HuH-7 (cell line): ENCODE measurements at regions not wholly inside any gene's neighbourhood (a gene's known extent, or its start where the extent isn't known, plus 50 kb on each side); places are given as distances from the start of the nearest gene placed in this dataset.
"Not testable (repeated sequence)": the region's sequence is repeated elsewhere in the genome, so short reads cannot be mapped to it uniquely, and the experiment has no call there.

Source experiments
- DNase-seq: peaks from one replicate; pipeline ENCODE4 v3.0.0; 2011; ENCODE audit warnings: low spot score

DNA sequence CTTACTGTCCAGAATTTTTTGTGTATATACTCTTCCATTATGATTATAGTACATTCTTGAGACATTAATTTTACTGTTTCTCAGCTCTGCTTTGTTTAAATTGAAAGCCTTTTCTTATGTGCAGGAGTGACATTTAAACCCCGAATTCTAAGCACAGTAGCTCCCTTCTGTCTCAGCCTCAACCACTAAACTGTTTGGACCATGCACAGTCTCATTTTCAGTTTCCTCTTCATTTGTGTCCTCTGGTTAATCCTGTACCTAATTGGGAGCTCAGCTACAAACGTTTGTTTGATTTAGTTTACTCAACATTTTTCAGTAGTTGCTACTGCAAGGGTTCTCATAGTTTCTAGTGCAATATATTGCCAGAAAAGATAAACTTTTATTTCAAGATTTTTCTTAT, 206.3 kb downstream of the SLITRK5 start:
- no peak for DNase-seq

DNA sequence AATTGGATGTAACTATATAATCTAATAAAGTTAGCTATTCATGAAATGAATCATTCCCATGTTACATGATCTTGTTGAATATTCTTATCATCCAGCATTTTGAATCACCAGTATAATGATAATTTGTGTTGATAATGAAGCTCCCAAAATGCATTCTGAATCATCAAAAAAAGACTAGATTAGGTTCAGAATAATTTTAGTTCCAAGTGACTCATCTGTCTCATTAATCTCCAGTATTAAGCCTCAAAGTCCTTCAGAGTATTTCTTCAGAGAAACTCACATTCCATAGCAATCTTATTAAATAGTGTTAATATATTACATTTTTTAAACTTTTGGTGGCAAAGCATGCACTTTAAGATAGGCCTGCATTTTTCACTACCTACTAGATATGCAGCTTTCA, 207.5 kb downstream of the SLITRK5 start:
- DNase-seq, result no peak

DNA sequence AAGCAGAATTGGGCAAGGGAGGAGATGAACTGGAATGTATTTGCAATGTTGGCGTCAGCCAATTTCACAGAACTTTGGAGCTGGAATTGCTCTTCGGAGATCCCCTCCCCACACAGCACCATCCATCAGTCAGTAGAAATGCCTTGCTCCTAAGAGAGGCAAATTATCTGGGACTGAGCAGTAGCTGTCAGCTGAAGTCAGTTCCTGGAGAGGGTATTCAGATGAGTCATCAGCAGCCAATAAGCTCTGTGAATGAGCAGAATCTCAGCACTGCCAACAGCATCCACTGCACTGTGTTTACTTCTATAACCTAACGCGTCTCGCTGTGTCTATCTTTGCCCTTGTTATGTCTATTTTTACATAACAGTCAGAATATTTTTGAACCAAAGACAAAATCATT, 213.7 kb downstream of the SLITRK5 start:
- no peak for DNase-seq

DNA sequence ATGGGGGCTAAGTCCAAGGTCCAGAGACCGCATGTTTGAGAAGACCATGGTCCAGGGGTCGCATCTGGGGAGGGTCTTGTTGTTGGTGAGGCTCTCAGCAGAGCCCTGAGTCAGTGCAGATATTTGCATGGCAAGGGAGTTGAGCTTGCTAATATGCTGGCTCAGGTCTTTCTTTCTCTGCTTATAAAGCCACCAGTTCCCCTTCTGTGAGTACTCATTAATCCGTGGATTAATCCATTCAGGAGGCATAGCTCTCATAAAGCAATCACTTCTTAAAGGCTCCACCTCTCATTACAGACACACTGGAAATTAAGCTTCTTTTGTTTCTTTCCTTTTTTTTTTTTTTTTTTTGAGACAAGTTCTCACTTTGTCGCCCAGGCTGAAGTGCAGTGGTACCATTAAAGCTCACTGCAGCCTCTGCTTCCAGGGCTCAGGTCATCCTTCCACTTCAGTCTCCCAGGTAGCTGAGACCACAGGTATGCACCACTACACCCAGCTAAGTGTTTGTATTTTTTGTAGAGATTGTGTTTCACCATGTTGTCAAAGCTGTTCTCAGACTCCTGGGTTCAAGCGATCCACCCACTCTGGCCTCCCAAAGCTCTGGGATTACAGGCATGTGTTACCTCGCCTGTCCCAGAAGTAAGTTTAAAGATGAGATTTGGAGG, 216.4 kb downstream of the SLITRK5 start:
- DNase-seq, result no peak

DNA sequence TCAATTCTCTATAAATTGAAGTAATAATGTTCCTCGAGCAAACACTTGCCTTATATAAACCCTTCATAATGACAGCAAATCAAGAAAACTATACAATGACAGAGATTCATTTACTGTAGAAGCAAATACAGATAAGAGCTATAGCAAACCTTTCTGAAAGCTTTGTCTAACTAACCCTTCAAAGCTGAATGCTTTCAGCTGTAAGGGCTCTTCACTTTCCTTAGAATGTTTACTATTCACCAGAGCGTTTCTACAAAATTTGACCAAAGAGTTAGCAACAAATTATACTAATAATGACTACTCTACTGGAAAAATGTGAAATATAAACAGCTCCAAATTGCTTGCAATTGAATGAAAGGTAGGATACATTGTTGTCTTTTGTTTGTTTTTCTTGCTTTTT, 218.1 kb downstream of the SLITRK5 start:
- DNase-seq, result no peak

DNA sequence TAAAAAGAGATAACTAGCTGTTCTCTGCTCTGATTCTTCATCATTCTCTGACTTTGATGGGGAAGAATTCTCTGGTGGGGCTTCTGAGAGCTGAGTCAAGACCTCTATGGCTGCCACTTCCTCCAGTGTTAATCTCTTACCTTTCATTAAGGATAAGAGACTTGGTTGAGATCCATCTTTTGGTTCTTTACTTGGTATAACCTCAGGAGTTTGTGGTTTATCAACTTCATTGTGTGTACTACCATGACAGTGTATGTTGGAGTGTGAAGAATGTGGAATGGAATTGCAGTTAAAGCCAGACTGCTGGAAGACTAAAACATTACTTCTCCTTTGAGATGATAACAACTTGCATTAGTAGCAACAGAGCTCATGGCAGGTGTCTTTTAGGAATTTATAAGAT, 222.0 kb downstream of the SLITRK5 start:
- no peak for DNase-seq

DNA sequence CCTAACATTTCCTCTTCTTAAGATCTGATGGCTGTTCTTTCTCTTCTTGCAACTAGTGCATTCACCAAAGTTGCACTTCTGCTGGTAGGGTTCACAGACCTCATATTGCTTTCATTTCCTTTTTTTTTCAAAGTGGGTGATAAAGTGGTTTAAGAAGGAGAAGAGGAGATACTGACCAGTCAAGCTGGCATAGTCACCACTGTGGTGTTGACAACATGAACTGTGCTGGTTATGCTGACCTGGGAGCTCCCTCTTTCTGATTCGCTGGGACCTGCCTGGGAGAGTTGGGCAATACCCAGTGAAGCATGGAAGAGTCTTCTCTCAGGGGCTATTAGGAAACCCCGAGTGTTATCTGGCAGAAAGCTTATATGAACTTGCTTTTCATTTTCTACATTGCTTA, 222.9 kb downstream of the SLITRK5 start:
- DNase-seq, result no peak

DNA sequence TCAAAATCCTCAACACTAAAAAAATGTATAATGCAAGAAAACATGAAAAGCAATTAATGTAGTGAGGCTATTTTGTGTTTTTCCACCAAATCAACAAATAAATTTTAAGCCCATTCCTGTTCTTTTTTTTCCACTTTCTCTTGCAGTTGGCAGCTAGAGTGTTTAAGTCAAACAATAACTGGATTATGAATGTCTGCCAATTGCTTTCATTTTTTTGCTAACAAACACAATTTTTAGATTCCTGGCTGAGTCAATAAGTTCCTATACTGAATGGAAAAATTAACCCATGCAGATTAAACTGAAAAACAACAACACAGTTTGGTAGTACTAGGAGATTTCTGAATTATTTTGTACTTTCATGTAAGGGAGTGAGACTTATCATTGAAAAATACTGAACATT, 232.4 kb downstream of the SLITRK5 start:
- no peak for DNase-seq

DNA sequence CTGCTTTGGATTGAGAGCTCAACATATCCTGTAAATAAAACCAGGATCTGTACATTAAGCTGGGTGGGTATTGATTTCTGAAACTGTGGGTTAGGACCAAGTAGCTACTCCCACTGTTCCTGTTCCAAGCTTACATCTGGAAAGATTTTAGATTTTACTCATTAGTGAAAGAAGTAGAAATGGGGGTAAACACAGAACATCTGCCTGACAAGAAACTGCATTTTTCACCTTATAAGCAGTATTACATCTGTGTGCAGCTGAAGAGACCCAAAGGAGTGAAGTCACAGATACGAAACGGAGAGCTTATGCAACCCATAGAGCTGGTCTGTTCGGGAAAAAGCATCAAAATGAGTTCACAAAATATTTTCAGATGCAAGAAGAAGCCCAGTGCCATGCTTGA, 235.2 kb downstream of the SLITRK5 start:
- no peak for DNase-seq

DNA sequence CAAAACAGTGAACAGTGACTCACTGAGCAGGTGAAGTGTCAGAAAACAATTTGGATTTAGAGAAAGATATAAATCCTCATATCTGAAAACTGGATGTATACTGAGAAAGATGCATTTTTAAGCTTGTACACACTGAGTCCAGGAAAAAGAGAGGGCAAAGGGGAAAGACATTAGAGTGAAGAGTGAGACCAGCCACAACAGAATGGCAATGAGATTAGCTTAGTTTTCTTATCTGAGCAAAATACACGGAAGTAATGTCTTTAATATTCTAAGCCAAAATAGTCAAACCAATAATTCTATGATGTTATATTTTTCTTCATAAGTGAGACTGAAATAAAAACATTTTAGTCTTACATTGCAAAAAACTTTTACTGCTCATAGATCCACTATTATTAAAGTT, 236.0 kb downstream of the SLITRK5 start:
- no peak for DNase-seq

DNA sequence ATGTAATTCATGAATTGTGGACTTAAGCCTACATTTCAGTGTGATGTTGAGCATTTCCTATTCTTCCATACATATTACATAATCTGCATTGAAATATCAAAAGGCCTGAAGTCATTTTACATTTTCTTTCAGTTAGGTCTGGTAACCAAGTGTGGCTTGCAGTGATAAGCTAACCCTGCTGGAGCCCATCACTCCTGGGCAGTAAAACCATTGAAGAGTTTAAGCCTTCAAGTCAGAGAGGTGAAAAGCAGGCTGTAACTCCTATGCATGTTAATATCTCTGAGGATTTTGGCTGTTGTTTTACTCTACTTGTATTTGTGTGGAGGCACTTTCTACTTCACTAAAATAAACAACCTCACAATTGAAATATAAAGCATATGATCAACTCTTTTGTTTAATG, 248.8 kb downstream of the SLITRK5 start:
- no peak for DNase-seq

DNA sequence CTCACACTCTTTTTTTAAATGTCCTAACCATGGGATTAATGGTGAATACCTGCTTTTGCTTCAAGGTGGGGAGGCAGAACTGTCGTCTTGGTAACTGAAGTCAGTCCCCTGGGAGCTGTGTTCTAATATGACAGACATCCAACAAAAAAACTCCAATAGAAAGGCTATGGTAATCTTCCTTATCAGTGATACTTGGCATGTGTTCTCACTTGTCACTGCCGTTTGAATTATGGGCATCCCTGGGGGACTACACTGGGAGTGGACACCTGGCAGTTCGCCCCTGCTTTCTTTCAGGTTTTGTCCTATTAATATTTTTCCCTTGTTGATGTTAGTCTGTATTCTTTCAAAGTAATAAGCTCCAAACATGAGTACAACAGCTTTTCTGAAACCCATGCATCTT, 252.6 kb downstream of the SLITRK5 start:
- DNase-seq, result no peak

DNA sequence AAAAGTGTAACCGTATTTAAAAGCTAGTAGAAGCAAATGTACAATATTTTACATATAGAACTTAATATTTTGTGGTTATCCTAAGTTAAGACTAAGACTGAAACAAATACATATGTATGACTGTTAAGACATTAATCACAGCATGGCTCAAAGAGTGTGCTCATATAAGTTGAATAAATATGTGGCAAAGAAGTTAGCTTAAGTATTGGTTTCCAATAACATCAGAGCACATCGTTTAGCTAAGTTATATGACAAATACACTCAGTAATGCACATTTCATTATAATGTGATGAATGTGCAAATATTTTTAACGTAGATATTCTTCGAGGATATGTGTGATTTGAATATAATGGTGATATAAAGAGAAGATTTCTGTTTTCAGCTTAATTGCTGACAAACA, 253.8 kb downstream of the SLITRK5 start:
- DNase-seq, result no peak

DNA sequence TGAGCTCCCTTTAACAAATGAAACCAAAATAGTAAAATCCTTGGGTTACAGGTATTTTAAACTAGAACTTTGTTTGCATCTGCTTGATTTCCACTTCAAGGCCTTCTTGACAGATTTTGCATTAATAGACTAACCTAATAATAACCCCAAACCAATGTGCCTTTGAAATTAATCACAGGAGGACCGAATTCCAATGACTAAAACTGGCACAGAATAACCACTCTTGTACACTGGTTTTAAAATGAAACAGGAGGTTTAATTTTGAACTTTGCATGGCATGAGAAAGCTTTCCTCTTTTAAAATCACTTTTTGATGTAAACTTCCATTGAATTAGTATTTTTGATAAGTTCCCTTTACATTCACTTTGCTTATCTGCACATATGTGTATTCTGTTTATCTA, 269.6 kb downstream of the SLITRK5 start:
- DNase-seq, result no peak

DNA sequence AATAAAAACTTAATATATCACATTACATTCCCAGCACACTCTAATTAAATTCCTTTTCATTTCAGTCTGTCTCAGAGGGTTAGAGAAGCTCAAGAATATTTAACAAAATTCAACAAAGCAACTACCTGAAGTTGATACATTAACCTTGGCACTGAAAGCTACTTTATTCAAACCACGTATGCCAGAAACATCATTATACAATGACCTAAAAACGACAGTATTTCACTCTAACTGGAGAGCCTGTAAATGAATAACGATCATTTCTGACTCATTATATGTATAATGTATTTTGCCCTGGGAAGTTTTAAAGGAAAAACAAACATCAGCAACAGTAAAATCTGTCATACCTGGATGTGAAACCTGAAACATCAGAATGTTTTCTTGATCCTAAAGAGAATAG, 270.1 kb downstream of the SLITRK5 start:
- no peak for DNase-seq

DNA sequence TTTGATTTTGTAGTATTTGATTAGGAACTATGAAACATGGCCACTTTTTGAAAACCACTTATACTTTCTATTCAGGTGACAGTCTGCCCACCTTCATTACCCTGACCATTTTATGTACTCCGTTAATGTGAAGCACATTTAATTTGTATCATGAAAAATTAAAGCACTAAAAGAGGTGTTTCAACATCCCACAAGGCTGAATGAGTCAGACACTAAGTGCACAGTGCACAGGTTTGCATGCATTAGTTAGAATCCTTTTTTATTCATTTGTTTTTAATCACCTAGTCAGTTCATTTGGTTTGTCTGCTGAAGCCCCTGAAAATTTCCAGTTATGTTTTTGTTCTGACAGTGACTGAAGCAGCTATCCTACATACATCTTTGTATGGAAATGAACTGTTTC, 271.0 kb downstream of the SLITRK5 start:
- no peak for DNase-seq

DNA sequence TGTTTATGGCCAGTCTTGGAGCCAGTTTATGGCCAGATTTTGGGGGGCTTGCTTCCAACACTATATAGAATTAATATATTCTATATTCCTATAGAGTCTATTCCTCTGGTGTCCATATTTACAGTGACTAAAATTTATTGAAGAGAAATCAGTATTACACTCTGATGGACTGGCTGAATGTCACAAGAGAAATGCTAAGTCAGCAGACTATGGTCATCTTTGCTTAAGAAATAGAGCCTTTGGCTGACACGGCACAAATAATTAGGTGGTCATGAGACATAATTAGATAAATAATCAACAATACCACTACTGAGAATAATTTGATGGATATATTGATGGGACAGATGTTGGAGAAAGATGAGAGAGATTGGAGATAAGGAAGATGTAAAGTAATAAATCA, 272.9 kb downstream of the SLITRK5 start:
- no peak for DNase-seq

DNA sequence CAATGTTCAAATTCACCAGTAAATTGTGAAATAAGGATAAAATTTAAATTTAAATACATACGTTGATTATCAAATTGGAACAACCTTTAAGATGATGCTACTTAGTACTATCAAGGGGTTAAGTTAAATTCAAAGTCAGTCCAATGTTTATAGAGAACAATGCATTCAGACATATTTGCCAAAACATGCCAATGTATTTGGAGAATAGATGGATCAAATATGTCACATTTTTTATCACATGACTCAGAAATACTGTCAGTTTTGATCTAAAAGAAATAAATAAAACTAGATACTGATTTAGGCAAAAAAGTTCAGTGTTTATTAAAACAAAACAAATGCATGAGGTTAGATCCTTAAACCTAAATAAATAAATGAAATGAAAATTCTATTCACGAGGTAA, 281.2 kb downstream of the SLITRK5 start:
- DNase-seq, result no peak

DNA sequence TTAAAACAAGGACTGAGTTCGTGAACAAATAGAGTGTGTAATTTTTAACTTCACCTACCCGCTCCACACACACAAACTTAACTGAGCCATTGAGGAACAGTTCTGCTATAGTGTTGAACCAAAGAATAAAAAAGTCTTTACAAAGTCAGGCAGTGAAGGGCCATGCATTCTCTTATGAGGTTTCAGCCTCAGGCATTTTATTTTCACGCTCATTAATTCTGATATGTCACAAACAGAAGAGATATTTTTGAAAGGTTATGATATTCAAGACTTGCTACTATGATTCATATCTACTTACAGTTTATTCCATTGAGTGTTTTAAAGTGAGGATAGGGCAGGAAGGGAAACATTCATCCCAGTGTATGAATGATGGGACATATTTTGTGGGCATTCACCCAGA, 282.2 kb downstream of the SLITRK5 start:
- DNase-seq, result no peak

DNA sequence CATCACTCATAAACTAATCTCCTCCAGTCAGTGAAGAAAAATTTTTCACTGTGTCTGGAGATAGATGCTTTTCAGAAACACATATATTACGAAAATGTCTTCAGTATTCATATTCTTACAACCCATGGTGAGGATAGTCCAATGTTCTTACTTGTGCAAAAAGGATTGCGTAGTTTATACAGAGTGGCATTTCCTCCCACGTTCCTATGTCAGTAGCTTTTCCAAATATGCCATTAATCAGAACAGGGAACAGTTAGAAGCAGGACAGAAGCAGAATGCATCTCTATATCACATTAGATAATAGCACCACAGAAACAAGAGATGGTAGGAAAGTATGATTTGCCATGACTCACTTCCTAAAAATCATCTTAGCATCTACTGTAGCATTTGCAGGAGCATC, 282.9 kb downstream of the SLITRK5 start:
- DNase-seq, result no peak

DNA sequence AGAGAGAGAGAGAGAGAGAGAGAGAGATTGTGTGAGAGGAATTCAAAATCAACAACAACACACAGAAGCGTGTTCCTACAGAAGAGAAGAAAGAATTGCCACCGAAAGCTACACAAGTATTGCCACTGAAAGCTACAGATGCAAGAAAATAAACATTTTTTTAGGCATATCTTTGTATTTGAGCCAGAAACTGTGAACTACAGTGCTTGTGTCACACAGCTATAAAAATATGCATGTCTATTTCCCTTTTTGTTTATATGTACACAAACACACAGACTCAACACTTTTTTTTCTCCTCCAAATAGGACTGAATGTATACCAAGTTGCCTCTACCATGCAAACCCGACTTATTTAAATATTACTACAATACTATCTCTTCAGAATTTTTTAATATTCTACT, 290.4 kb downstream of the SLITRK5 start:
- DNase-seq, result no peak

DNA sequence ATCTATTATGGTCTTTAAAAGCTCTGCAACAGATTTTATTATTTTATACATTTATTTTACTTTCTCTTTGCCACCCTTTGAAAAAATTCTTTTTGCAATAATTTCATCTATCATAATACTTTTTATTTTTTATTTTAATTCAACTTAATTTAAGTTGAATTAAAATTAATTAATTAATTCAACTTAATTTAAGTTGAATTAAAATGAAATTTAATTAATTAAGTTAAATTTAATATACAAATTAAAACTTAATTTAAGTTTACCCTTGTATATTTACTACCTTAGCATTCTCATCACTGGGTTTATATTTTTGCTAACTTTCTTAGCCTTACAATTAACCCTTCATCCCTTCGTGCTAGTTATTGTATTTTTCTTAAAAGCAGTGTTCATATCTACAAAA, 301.4 kb downstream of the SLITRK5 start:
- DNase-seq, result no peak

DNA sequence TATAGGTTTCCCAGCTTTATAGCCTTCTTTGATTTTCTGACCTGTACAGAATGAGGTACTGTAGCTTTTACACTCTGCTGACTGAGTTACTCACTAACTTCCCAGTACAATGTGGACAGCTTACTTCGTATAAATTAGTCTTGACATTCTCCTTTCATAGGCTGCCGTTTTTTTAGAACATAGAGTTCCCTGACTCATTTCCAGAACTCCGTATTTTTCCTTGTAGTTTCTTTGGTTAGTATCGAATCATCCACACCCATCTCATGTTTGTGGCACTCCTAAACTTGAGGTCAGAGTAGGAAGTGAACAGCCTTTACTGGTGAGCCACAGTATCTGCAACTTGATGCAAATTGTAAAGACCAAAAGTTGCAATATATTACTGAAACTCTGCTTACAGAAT, 303.9 kb downstream of the SLITRK5 start:
- no peak for DNase-seq

DNA sequence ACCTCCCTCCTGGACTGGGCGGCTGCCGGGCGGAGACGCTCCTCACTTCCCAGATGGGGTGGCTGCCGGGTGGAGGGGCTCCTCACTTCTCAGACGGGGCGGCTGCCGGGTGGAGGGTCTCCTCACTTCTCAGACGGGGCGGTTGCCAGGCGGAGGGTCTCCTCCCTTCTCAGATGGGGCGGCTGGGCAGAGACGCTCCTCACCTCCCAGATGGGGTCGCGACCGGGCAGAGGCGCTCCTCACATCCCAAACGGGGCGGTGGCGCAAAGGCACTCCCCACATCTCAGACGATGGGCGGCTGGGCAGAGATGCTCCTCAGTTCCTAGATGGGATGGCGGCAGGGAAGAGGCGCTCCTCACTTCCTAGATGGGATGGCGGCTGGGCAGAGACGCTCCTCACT, 305.5 kb downstream of the SLITRK5 start:
- not testable (repeated sequence) for DNase-seq

DNA sequence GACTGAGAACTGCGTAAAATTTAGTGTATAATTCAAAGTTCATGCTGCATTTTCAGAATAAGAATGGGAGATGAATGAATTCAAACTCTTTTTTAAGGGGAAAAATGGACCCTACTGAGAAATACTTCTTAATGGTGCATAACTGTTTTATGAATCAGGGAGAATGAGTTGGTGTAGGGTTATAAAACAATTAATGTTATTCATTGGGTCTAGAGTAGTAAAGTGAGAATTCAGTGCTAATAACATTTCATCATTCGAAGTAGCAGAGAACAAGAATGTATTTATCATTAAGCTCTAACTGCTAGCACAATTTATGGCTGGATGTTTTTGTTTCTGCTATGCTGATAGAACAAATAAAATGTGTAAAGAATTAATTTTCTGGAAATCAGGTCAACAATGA, 310.2 kb downstream of the SLITRK5 start:
- DNase-seq, result no peak
